ENCODE measurements at regions not wholly inside any gene's neighbourhood (a gene's known extent, or its start where the extent isn't known, plus 50 kb on each side); places are given as distances from the start of the nearest gene placed in this dataset.
"Not testable (repeated sequence)": the region's sequence is repeated elsewhere in the genome, so short reads cannot be mapped to it uniquely, and the experiment has no call there.

DNA sequence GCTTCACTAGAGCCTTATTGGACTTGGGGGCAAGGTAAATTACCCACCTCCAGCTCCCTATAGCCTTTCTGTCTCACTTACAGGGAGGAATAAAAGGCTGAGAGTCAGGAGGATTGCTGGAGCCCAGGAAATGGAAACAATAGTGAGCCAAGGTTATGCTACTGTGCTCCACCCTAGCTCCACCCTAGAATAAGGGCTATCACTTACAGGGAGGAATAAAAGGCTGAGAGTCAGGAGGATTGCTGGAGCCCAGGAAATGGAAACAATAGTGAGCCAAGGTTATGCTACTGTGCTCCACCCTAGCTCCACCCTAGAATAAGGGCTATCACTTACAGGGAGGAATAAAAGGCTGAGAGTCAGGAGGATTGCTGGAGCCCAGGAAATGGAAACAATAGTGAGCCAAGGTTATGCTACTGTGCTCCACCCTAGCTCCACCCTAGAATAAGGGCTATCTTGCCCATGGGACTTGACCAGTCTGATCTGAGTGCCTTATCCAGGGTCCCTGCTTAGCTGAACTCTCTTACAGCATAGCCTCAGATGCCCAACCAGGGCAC lies 150.6 kb upstream of the UGT8 start:
- TF ChIP-seq, protein P1, sequence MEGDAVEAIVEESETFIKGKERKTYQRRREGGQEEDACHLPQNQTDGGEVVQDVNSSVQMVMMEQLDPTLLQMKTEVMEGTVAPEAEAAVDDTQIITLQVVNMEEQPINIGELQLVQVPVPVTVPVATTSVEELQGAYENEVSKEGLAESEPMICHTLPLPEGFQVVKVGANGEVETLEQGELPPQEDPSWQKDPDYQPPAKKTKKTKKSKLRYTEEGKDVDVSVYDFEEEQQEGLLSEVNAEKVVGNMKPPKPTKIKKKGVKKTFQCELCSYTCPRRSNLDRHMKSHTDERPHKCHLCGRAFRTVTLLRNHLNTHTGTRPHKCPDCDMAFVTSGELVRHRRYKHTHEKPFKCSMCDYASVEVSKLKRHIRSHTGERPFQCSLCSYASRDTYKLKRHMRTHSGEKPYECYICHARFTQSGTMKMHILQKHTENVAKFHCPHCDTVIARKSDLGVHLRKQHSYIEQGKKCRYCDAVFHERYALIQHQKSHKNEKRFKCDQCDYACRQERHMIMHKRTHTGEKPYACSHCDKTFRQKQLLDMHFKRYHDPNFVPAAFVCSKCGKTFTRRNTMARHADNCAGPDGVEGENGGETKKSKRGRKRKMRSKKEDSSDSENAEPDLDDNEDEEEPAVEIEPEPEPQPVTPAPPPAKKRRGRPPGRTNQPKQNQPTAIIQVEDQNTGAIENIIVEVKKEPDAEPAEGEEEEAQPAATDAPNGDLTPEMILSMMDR (IDR thresholded peaks at IDR 0.05), result not testable (repeated sequence)
- not testable (repeated sequence) for TF ChIP-seq POLR2A (IDR thresholded peaks at IDR 0.05)
